ENCODE measurements at regions not wholly inside any gene's neighbourhood (a gene's known extent, or its start where the extent isn't known, plus 50 kb on each side); places are given as distances from the start of the nearest gene placed in this dataset.

GRCh38 chr13:73189776-73190175 lies 131.0 kb downstream of the KLF5 start:
- intact Hi-C loops (cut with DNase I), result no loop called here
- H3K4me3 ChIP-seq, result no peak overlapping the region
- no peak overlapping the region for H3K27ac ChIP-seq
- no peak for ATAC-seq
- H3K9me3 ChIP-seq, result no peaks in the 10 kb centered on the region
- no peaks in the 10 kb centered on the region for H3K4me1 ChIP-seq
- no peaks in the 10 kb centered on the region for H3K36me3 ChIP-seq
- no peak for DNase-seq
- no peaks in the 10 kb centered on the region for H3K27me3 ChIP-seq
- no peak for TF ChIP-seq CTCF (IDR thresholded peaks at IDR 0.05)

GRCh38 chr13:73189362-73189761 lies 130.6 kb downstream of the KLF5 start:
- intact Hi-C loops (cut with DNase I), result no loop called here
- Histone ChIP-seq H3K36me3 (no peaks in the 10 kb centered on the region), H3K27ac (no peak overlapping the region), H3K4me3 (no peak overlapping the region), H3K27me3 (no peaks in the 10 kb centered on the region), H3K9me3 (no peaks in the 10 kb centered on the region), H3K4me1 (no peaks in the 10 kb centered on the region)
- no peak for ATAC-seq
- no peak for TF ChIP-seq CTCF (IDR thresholded peaks at IDR 0.05)
- DNase-seq, result no peak

GRCh38 chr13:73187106-73187505 lies 128.3 kb downstream of the KLF5 start:
- no peaks in the 10 kb centered on the region for H3K36me3 ChIP-seq
- no peak for DNase-seq
- no peak overlapping the region for H3K27ac ChIP-seq
- intact Hi-C loops (cut with DNase I), result no loop called here
- no peak for ATAC-seq
- H3K9me3 ChIP-seq, result no peaks in the 10 kb centered on the region
- no peaks in the 10 kb centered on the region for H3K27me3 ChIP-seq
- TF ChIP-seq CTCF (IDR thresholded peaks at IDR 0.05), result no peak
- H3K4me3 ChIP-seq, result no peak overlapping the region
- no peaks in the 10 kb centered on the region for H3K4me1 ChIP-seq

- no peak for ATAC-seq
- no peak for DNase-seq
- Histone ChIP-seq H3K36me3 (no peaks in the 10 kb centered on the region), H3K4me3 (no peak overlapping the region), H3K4me1 (no peaks in the 10 kb centered on the region), H3K27me3 (no peaks in the 10 kb centered on the region), H3K9me3 (no peaks in the 10 kb centered on the region), H3K27ac (no peak overlapping the region)
- intact Hi-C loops (cut with DNase I), result no loop called here
- no peak for TF ChIP-seq CTCF (IDR thresholded peaks at IDR 0.05)
Measured at GRCh38 chr13:73179650-73180274, 121.0 kb downstream of the KLF5 start.

GRCh38 chr13:73177916-73178565 lies 119.2 kb downstream of the KLF5 start:
- TF ChIP-seq CTCF (IDR thresholded peaks at IDR 0.05), result no peak
- intact Hi-C loops (cut with DNase I), result no loop called here
- ATAC-seq (no peak), DNase-seq (no peak)
- Histone ChIP-seq H3K36me3 (no peaks in the 10 kb centered on the region), H3K4me1 (no peaks in the 10 kb centered on the region), H3K4me3 (no peak overlapping the region), H3K27ac (no peak overlapping the region), H3K27me3 (no peaks in the 10 kb centered on the region), H3K9me3 (no peaks in the 10 kb centered on the region)

Measured in upper lobe of right lung (tissue), 1 donor.